ENCODE measurements at regions not wholly inside any gene's neighbourhood (a gene's known extent, or its start where the extent isn't known, plus 50 kb on each side); places are given as distances from the start of the nearest gene placed in this dataset.

DNA sequence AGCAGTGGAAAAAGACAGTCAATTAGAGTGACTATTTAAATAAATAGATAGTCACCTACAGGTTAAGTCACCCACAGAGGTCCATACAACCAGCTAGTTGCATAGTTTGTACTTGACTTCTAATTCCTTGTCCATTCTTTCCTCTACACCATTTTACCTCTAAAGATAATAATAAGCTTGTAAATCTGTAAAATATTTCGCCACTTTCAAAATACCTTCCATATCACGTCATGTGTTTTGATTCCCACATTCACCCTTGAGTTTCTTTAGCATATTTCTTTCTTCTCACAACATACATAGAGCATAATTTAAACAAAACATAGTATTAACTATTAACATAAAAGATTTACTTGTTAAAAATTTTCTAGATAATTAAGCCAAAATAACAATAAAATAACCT is 689.6 kb downstream of the MECOM start:
- no peaks in the 10 kb centered on the region for H3K4me1 ChIP-seq (ENCODE audit: insufficient read depth, low read length, severe bottlenecking)
- no peak overlapping the region for H3K4me3 ChIP-seq (ENCODE audit: low read depth, low read length, poor library complexity, severe bottlenecking)
- H3K79me2 ChIP-seq (ENCODE audit: insufficient read depth, low read length) = no peaks in the 10 kb centered on the region
- no peaks in the 10 kb centered on the region for H3K9me3 ChIP-seq (ENCODE audit: low read length)
- no peaks in the 10 kb centered on the region for H3K36me3 ChIP-seq (ENCODE audit: insufficient read depth, low read length)
- H3K4me2 ChIP-seq (ENCODE audit: low read length) = no peak overlapping the region
- H3K27me3 ChIP-seq (ENCODE audit: insufficient read depth, low read length) = no peaks in the 10 kb centered on the region
- no peaks in the 10 kb centered on the region for H3K9me2 ChIP-seq (ENCODE audit: low read depth, low read length)
- H4K20me1 ChIP-seq (ENCODE audit: insufficient read depth, low read length) = 0 out of 2 replicates have a peak, but pooled peaks cover 2% of the 10 kb centered on the region
- no peak overlapping the region for H3K9ac ChIP-seq (ENCODE audit: low read length)
- H2AFZ ChIP-seq (ENCODE audit: low read length) = no peak overlapping the region
- H3F3A ChIP-seq (ENCODE audit: insufficient read depth, low read length) = no peaks in the 10 kb centered on the region
- TF ChIP-seq EZH2 (IDR thresholded peaks at IDR 0.05; ENCODE audit: borderline replicate concordance, low read length) = no peak
- TF ChIP-seq, protein P1, sequence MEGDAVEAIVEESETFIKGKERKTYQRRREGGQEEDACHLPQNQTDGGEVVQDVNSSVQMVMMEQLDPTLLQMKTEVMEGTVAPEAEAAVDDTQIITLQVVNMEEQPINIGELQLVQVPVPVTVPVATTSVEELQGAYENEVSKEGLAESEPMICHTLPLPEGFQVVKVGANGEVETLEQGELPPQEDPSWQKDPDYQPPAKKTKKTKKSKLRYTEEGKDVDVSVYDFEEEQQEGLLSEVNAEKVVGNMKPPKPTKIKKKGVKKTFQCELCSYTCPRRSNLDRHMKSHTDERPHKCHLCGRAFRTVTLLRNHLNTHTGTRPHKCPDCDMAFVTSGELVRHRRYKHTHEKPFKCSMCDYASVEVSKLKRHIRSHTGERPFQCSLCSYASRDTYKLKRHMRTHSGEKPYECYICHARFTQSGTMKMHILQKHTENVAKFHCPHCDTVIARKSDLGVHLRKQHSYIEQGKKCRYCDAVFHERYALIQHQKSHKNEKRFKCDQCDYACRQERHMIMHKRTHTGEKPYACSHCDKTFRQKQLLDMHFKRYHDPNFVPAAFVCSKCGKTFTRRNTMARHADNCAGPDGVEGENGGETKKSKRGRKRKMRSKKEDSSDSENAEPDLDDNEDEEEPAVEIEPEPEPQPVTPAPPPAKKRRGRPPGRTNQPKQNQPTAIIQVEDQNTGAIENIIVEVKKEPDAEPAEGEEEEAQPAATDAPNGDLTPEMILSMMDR (IDR thresholded peaks at IDR 0.05; ENCODE audit: low read length) = no peak
- H3K27ac ChIP-seq (ENCODE audit: low read depth, low read length, poor library complexity, severe bottlenecking) = no peak overlapping the region

DNA sequence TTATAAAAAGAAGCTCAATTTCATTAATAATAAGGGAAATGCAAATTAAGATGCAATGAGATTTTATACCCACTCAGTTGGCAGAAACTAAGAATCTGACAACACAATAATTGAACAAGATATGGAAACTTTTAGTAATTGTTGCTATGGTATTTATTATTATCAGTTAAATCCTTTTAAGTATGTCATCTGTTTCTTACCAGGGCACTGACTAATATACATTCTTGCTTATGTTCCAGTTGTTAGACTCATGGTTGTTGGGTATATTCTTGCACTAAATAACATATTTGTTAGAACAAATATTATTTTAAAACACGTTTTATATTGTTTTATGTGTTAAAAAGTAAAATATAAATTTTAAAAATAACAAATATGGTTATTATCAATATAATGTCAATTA is 690.3 kb downstream of the MECOM start:
- Histone ChIP-seq H2AFZ (ENCODE audit: low read length) (no peak overlapping the region), H3K9ac (ENCODE audit: low read length) (no peak overlapping the region), H3K9me3 (ENCODE audit: low read length) (no peaks in the 10 kb centered on the region), H4K20me1 (ENCODE audit: insufficient read depth, low read length) (0 out of 2 replicates have a peak, but pooled peaks cover 2% of the 10 kb centered on the region), H3K9me2 (ENCODE audit: low read depth, low read length) (no peaks in the 10 kb centered on the region), H3F3A (ENCODE audit: insufficient read depth, low read length) (no peaks in the 10 kb centered on the region), H3K27ac (ENCODE audit: low read depth, low read length, poor library complexity, severe bottlenecking) (no peak overlapping the region), H3K27me3 (ENCODE audit: insufficient read depth, low read length) (no peaks in the 10 kb centered on the region), H3K4me1 (ENCODE audit: insufficient read depth, low read length, severe bottlenecking) (no peaks in the 10 kb centered on the region), H3K4me2 (ENCODE audit: low read length) (no peak overlapping the region), H3K36me3 (ENCODE audit: insufficient read depth, low read length) (no peaks in the 10 kb centered on the region), H3K4me3 (ENCODE audit: low read depth, low read length, poor library complexity, severe bottlenecking) (no peak overlapping the region), H3K79me2 (ENCODE audit: insufficient read depth, low read length) (no peaks in the 10 kb centered on the region)
- TF ChIP-seq, protein P1 (IDR thresholded peaks at IDR 0.05; ENCODE audit: low read length) = no peak
- no peak for TF ChIP-seq EZH2 (IDR thresholded peaks at IDR 0.05; ENCODE audit: borderline replicate concordance, low read length)

DNA sequence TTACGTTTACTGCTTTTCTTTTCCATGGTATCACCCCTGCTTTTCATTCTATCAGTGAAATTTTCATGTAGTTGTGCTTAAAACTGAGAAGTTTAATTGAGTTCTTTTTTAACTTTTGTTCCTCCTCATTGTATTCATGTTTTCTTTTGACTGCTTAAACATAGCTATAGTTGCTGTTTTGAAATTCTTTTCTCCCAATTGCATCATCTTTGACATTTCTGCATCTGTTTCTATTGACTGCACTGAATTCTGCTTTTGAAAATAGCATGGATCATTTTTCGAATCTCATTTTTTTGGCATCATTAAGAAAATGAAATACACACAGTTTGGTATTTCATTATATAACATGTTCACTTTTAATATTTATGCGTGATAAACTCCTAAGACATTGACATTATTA is 694.9 kb downstream of the MECOM start:
- Histone ChIP-seq H3K4me2 (ENCODE audit: low read length) (no peak overlapping the region), H3K4me3 (ENCODE audit: low read depth, low read length, poor library complexity, severe bottlenecking) (no peak overlapping the region), H4K20me1 (ENCODE audit: insufficient read depth, low read length) (no peaks in the 10 kb centered on the region), H2AFZ (ENCODE audit: low read length) (no peak overlapping the region), H3K36me3 (ENCODE audit: insufficient read depth, low read length) (no peaks in the 10 kb centered on the region), H3K79me2 (ENCODE audit: insufficient read depth, low read length) (no peaks in the 10 kb centered on the region), H3F3A (ENCODE audit: insufficient read depth, low read length) (0 out of 2 replicates have a peak, but pooled peaks cover 3% of the 10 kb centered on the region), H3K9me2 (ENCODE audit: low read depth, low read length) (no peaks in the 10 kb centered on the region), H3K4me1 (ENCODE audit: insufficient read depth, low read length, severe bottlenecking) (no peaks in the 10 kb centered on the region), H3K27ac (ENCODE audit: low read depth, low read length, poor library complexity, severe bottlenecking) (no peak overlapping the region), H3K27me3 (ENCODE audit: insufficient read depth, low read length) (no peaks in the 10 kb centered on the region), H3K9ac (ENCODE audit: low read length) (no peak overlapping the region), H3K9me3 (ENCODE audit: low read length) (no peaks in the 10 kb centered on the region)
- no peak for TF ChIP-seq EZH2 (IDR thresholded peaks at IDR 0.05; ENCODE audit: borderline replicate concordance, low read length)

DNA sequence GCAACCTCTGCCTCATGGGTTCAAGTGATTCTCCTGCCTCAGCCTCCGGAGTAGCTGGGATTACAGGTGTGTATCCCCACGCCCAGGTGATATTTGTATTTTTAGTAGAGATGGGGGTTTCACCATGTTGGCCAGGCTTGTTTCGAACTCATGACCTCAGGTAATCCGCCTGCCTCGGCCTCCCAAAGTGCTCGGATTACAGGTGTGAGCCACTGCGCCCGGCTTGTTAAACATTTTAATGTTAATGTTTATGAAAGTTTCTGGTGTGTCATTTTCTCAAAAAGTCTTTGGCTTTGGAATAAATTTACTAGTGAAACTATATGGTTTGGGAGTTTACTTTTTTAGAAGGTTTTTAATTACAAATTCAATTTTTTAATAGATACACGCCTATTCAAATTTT is 698.8 kb downstream of the MECOM start:
- Histone ChIP-seq H3K4me3 (ENCODE audit: low read depth, low read length, poor library complexity, severe bottlenecking) (no peak overlapping the region), H3F3A (ENCODE audit: insufficient read depth, low read length) (0 out of 2 replicates have a peak, but pooled peaks cover 3% of the 10 kb centered on the region), H3K79me2 (ENCODE audit: insufficient read depth, low read length) (no peaks in the 10 kb centered on the region), H3K9me2 (ENCODE audit: low read depth, low read length) (no peaks in the 10 kb centered on the region), H4K20me1 (ENCODE audit: insufficient read depth, low read length) (no peaks in the 10 kb centered on the region), H3K9me3 (ENCODE audit: low read length) (no peaks in the 10 kb centered on the region), H3K27ac (ENCODE audit: low read depth, low read length, poor library complexity, severe bottlenecking) (no peak overlapping the region), H3K4me2 (ENCODE audit: low read length) (no peak overlapping the region), H3K36me3 (ENCODE audit: insufficient read depth, low read length) (no peaks in the 10 kb centered on the region), H3K9ac (ENCODE audit: low read length) (no peak overlapping the region), H3K4me1 (ENCODE audit: insufficient read depth, low read length, severe bottlenecking) (no peaks in the 10 kb centered on the region), H2AFZ (ENCODE audit: low read length) (no peak overlapping the region), H3K27me3 (ENCODE audit: insufficient read depth, low read length) (no peaks in the 10 kb centered on the region)
- no peak for TF ChIP-seq EZH2 (IDR thresholded peaks at IDR 0.05; ENCODE audit: borderline replicate concordance, low read length)
- TF ChIP-seq, protein P1 (IDR thresholded peaks at IDR 0.05; ENCODE audit: low read length) = no peak
